HEK293T (cell line): ENCODE measurements at regions not wholly inside any gene's neighbourhood (a gene's known extent, or its start where the extent isn't known, plus 50 kb on each side); places are given as distances from the start of the nearest gene placed in this dataset.

Source experiments
- ARNT ChIP-seq: fragments of 450-650 bp; IDR thresholded peaks from 2 replicates; pipeline ENCODE4 v1.6.1; 2017; ENCODE audit warnings: mild to moderate bottlenecking
- BHLHE40 ChIP-seq: fragments of 450-650 bp; IDR thresholded peaks from 2 replicates; pipeline ENCODE4 v1.6.1; 2016; ENCODE audit warnings: mild to moderate bottlenecking, moderate library complexity, borderline replicate concordance
- ELF4 ChIP-seq: fragments of 450-650 bp; IDR thresholded peaks from 2 replicates; pipeline ENCODE4 v1.6.1; 2017; ENCODE audit warnings: antibody characterized with exemption
- FOXK2 ChIP-seq: fragments of 450-650 bp; IDR thresholded peaks from 2 replicates; pipeline ENCODE4 v1.6.1; 2016; ENCODE audit warnings: mild to moderate bottlenecking
- FOXM1 ChIP-seq: fragments of 450-650 bp; IDR thresholded peaks from 2 replicates; pipeline ENCODE4 v1.6.1; 2017; ENCODE audit warnings: mild to moderate bottlenecking, borderline replicate concordance
- L3MBTL2 ChIP-seq: fragments of 450-650 bp; conservative IDR thresholded peaks from 2 replicates; pipeline ENCODE4 v1.6.1; 2016; ENCODE audit warnings: mild to moderate bottlenecking
- LEF1 ChIP-seq: fragments of 450-650 bp; IDR thresholded peaks from 2 replicates; pipeline ENCODE4 v1.6.1; 2017; ENCODE audit warnings: mild to moderate bottlenecking, borderline replicate concordance
- PKNOX1 ChIP-seq: fragments of 450-650 bp; IDR thresholded peaks from 2 replicates; pipeline ENCODE4 v1.6.1; 2016
- SP1 ChIP-seq: fragments of 450-650 bp; IDR thresholded peaks from 2 replicates; pipeline ENCODE4 v1.6.1; 2017
- SUZ12 ChIP-seq: fragments of 450-650 bp; IDR thresholded peaks from 2 replicates; pipeline ENCODE4 v1.6.1; 2016; ENCODE audit warnings: mild to moderate bottlenecking
- TARDBP ChIP-seq: fragments of 450-650 bp; IDR thresholded peaks from 2 replicates; pipeline ENCODE4 v1.6.1; 2016
- ZNF384 ChIP-seq: fragments of 450-650 bp; IDR thresholded peaks from 2 replicates; pipeline ENCODE4 v1.6.1; 2016

GRCh38 chr3:177898185-177898584, 638.1 kb upstream of the KCNMB2 start:
- no peak for TF ChIP-seq SUZ12
- no peak for TF ChIP-seq L3MBTL2
- TF ChIP-seq FOXM1 = no peak
- TF ChIP-seq BHLHE40 = no peak
- TF ChIP-seq ELF4 = no peak
- no peak for TF ChIP-seq FOXK2
- TF ChIP-seq TARDBP = no peak
- TF ChIP-seq SP1 = no peak
- no peak for TF ChIP-seq ZNF384
- no peak for TF ChIP-seq ARNT
- TF ChIP-seq PKNOX1 = no peak
- TF ChIP-seq LEF1 = no peak
